Fibroblast of skin of abdomen (primary cell): ENCODE measurements at regions not wholly inside any gene's neighbourhood (a gene's known extent, or its start where the extent isn't known, plus 50 kb on each side); places are given as distances from the start of the nearest gene placed in this dataset.

ENCODE experiments used
- DNase-seq: peaks from one replicate; pipeline ENCODE4 v3.0.0-alpha.2; 2013

DNA sequence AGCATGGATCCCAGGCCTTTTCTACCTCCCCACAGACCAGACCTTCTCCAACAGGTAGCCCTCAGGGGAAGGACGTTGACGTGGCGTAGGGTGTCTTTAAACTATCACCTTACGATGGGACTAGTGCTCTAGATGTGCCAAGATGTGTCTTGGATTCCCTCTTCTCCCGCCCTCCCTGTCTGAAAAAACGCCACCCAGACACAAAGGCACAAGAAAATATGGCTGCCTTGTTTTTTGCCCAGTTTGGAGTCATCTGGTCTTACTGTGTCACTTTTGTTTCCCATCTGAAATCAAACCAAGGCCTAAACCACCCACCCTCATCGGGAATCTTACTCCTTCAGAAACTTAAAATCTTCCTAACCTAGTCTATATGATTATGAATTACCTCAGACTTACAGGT, 235.4 kb downstream of the OR13H1 start:
- no peak for DNase-seq

DNA sequence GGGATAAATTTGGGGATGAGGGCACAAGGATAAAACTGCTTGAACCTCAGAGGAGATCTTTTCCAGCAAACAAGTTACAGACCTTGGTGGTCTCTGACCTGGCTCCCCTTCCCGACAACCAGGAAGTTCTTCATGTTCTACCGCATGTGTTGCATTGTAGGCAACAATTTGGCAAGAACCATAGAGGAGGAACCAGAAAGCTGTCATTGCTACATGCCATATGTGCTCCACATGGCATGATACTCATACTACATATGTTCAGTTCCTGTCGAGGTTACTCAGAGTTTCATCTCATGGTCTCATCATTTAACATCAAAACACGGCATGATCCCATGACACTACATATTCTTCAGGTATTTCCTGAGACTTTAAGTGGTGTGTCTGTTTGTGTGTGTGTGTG, 235.9 kb downstream of the OR13H1 start:
- no peak for DNase-seq

DNA sequence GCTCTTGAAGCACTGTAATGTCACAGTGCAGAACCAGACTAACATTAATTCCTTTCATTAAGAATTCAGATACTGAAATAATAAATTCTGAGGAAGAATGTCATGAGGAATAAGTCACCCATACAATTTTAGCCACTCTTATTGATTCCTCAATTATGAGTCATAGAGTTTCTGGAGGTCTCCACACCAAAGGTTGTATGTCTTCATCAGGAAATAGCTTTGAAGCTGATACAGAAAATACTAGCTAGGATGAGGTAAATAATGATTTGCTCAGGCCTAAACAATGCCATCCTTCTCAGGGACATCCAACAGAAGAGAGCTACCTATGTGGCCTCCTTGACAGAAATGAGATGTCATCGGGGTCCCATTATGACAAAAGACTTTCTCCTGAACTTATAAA, 238.8 kb downstream of the OR13H1 start:
- no peak for DNase-seq

DNA sequence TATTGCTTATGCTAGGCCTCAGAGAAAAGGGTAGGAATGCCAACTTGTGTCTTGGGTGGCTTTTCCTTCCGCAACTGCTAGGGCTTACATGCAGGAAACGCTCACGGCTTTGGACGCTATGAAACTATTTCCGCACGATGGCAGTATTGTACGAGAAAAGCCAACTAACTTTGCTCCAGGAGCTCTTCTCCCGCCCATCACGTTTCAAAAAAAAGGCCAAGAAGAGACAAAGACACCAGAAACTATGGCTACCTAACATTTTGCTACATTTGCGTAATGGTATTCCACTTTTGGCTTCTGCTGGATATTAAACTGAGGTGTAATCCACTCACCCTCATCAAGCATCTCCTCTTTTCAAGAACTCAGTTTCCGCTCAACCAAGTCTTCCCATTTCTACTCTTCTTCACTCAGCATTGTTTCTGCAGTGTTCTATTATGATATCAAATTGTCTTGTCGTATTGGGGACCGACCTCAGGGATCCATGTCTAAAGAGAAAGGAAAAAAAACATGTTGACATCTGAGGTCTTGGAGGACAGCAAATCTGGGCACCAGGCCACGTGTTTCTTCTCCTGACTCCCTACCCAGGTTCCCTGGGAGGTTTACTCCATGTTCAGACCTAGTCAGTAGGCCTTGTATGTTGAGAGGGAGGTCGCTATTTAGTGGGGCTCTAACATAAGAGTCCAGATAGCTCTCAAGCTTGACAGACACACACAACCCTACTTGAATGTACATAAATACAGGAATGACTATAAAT, 239.4 kb upstream of the STK26 start:
- DNase-seq: no peak

DNA sequence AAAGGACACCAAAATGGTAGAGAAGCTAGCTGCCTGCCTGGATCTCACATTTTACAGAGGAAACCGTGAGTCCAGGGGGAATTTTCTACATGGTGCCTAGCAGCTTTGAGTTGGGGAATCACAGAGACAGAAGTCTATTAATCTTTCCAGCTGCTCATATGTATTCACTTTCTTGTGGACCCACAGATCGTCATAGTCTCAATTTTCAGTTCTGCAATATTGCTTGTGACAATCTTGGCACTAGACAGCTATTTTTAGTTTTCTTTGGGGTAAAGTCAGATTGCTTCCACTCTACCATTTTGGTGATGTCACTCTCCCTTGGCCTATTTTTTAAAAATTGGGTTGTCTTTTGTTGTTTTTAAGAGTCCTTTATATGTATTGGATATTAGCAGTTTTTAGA, 233.4 kb upstream of the STK26 start:
- no peak for DNase-seq

DNA sequence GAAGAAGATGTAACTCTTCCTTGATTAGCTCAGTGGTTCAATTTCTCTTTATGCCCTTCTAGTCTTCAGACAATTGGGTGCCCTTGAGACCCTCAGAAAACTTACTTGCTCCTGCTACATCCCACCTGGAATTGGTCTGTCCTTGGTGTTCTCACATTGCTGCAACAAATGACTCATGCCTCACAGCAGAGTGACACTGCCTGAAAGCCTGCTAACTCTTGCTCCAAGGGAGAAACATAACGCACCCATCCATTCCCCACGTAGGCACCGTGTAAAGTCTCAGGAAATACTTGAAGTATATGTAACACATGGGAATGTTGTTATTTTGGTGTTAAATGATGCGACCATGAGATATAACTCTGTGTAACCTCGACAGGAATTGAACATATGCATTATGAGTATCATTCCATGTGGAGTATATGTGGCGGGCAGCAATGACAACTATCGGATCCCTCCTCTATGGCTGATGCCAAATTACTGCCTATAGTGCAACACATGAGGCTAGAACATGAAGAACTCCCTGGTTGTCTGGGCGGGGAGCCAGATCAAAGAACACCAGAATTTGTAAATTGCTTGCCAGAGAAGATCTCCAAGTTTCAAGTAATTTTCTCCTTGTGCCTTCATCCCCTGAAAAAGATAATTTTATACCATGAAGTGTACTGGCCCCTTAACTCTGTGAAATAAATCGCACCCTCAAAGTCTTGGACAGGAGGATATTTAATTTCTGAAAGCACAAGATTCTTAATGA, 231.3 kb upstream of the STK26 start:
- DNase-seq: no peak

DNA sequence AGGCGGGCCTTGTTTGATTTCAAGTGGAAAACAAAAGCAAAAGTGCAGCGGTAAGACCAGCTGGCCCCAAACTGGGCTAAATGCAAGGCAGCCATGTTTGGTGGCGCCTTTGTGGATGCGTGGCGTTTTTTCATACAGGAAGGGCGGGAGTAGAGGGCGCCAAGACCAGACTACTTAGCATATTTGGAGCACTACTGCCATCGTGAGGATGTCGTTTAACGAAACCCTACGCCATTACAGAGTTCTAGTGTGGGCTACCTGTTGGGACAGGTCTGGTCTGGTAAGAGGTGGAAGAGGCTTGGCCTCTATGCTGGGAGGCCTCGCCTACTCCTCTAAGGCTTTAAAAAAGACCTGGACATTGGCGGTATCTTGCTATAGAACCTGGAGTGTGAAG, 230.7 kb upstream of the STK26 start:
- no peak for DNase-seq

DNA sequence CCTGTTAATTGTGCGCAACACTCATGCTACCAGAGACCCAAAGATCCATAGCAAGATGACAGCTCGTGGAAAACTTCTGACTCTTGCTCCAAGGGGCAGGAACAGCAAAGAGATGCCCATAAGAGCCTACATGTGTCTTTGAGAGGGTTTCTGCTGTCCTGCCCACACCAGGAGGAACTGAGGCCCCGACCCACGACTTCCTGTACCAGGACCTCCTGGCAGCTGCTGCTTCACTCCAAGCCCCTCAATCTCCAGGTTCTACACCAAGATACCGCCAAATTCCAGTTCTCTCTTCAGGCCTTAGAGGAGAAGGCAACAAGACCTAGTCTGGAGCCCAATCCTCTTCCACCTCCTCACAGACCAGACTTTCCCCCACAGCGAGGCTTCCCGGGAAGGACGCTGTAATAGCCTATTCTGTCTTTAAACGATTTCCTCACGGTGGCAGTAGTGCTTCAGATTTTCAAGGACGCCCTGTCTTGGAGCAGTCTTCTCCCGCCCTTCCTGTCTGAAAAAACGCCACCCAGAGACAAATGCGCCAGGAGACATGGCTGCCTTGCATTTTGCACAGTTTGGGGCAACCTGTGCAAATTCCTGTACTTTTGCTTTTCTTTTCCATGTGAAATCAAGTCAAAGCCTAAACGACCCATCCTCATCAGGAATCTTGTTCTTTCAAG, 230.2 kb upstream of the STK26 start:
- no peak for DNase-seq

DNA sequence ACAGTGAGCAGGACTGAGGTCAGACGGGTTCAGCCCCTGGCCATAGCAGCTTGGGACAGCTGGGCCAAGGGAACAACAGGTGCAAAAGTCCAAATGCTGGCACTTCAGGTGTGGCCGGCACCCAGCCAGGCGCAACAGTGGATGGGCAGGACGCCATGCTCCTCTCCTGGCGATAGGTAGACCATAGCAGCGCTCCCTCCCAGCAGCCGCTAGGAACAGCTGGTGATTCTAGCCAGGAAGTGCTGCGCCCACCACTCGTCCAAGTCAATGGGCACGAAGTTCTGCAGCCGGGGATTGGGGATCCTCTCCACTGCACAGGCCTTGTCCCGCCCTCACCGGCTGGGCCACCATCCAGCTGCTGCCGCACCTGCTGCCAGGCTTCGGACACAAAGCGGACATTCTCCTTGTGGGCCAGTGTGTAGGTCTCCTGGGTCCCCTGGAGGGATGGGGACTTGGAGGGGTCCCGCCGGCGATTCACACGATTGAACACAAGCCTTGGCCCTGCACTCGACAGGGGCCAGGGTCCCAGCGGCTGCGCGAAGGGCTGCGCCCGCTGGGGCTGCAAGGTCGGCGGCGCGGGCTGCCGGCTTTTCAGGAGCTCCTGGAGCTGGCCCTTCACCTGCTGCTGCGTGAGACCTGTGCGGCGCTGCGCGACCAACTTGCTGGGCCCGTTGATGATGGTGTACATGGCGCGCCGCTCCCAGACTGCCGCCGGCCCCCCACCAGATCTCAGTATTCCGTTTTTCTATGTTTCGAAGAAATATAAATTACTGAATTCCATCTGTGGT, 227.5 kb upstream of the STK26 start:
- DNase-seq: no peak

DNA sequence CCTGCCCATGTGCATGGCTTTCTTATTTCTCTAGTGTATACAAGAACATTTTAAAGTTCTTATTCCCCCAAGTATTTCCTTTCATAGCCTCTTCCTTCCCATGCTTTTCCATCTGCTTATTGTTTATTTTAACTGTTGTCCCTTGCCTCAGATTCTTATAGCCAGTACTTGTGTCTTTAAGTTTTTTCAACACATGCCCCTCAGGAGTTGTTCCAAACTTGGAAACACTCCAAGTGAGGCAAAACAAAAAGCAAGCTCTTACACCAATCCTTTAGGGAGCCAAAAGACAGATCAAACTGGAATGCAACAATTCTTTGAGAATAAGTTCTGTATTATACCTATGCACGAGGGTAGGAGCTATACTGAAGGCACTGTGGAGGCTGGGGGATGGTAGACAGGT, 222.0 kb upstream of the STK26 start:
- no peak for DNase-seq

DNA sequence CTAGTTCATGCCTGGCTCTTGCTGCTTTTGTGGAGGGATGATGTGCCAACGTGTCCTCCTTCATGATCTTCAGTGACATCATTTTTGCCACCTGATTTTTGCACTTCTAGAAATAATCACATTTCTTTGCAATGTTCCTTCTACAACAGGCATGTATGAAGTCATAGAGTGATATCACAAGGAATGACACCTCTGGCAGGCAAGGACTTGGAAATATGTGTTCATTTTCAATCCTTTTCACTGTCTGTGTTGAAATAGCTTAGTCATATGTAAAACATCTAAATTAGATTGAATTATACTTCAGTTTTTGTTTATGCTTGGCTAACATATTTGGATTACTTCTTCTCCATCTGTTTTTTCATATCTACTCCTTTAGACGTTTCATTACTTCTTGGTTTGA, 221.2 kb upstream of the STK26 start:
- no peak for DNase-seq

DNA sequence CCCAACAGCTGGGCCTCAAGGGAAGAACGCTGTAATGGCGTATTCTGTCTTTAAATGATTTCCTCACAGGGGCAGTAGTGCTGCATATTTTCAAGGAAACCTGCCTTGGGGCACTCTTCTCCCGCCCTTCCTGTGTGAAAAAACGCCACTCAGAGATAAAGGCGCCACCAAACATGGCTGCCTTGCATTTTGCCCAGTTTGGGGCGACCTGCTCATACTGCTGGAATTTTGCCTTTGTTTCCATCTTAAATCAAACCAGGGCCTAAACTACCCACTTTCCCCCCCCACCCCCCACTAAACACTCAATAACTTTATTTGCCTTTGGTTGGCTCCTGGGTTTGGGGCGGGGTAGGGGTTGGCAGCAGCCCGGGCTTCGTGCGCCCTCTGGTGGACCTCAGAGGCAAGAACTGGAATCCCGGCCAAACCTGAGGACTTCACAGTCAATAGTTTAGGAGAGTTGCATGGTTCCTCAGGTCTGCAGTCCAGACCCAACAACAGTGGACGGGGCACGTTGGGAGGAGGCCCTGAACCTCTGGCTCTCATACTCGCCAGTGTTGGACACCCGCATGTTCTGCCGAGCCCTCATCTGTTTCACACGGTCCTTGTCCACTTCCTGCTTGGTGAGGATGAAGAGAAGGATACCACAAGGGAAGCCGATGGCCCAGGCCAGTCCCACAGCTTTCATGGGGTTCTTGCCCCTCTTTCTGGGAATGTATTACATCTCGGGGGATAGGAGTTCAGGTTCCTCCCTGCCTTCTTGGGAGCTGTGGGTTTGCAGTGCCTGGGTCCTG, 220.1 kb upstream of the STK26 start:
- DNase-seq: no peak

DNA sequence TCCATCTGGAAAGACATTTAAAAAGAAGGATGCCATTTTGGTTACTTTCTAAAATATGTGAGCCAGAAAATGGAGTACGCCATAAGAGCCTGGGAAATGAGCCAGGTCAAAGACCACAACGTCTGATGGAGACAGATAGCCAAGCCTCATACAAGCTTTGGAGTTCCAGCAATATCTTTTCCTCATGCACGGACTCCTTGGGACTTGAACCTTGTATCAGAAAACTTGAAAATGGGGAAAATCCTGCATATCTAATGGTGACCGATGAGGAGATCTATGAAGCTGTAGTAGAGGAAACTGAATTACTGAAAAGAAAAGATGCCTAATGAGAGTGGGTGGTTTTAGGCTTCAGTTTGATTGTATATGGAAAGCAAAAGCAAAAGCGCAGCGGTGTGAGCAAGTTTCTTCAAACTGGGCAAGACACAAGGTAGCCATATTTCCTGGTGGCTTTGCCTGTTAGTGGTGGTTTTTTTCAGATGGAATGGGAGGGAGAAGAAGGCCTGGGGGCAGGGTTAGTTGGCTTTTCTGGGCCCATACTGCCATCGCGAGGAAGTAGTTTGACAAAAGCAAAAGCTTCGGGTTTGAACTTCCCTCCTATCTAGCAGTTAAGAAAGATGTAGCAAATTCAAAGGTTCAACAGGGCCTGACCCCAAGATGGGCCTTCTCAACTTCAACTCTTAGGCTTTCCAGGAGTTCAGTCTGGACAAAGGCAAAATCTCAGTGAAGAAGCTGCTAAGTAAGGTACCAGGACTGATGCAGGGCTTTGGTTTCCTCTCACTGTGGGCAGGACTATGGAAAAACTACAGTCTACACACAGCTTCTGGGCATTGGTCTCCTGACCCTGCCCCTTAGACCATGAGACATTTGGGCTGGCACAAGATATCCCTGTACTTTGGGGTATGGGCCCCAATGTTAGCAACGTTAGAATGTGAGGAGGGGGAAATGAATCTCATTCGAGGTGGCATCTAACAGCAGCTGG, 210.0 kb upstream of the STK26 start:
- no peak for DNase-seq

DNA sequence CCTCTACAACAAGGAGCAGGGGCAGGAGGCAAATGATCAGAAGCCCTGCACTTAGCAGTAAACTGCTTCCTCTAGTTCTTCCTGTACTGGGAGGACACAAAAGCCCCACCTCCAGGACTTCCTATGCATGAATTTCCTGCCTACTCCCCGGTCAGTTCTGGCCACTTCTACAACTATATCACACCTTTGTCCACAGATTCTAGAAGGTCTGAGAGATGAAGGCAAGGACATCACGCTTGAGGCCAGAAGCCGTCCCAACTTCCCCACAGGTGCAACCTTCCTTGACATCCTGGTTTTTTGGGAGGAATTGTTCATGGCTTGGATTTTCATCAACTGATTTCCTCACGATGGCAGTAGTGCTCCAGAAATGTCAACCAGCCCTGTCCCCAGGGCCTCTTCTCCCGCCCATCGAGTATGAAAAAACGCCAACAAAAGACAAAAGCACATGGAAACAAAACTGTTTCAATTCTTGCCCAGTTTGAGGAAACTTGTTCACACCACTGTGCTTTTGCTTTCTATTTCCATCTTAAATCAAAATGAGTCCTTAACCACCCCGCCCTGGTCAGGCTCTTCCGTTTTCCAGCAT, 206.5 kb upstream of the STK26 start:
- no peak for DNase-seq

DNA sequence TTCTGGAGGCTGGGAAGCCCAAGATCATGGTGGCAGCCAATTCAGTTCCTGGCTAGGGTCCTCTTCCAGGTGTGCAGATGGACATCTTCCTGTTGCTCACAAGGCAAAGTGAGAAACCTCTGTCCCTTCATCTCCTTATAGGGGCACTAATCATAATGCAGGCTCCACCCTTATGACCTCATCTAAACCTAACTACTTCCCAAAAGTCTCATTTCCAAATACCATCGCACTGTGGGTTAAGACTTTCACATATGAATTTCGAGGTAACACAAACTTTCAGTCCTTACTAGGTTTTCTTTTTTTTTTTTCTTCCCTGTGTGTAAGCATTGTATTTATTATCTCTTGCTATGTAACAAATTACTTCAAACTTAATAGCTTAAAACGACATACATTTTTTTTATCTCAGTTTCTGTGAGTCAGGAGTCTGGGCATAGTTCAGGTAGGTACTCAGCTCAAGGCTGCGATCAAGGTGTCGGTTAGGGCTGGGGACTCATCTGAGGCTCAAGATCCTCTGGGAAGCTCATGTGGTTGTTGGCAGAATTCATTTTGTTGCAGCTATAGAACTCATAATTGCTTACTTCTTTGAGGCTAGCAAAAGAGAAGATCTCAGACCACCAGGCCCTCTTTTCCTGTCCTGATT, 204.7 kb upstream of the STK26 start:
- DNase-seq: no peak

DNA sequence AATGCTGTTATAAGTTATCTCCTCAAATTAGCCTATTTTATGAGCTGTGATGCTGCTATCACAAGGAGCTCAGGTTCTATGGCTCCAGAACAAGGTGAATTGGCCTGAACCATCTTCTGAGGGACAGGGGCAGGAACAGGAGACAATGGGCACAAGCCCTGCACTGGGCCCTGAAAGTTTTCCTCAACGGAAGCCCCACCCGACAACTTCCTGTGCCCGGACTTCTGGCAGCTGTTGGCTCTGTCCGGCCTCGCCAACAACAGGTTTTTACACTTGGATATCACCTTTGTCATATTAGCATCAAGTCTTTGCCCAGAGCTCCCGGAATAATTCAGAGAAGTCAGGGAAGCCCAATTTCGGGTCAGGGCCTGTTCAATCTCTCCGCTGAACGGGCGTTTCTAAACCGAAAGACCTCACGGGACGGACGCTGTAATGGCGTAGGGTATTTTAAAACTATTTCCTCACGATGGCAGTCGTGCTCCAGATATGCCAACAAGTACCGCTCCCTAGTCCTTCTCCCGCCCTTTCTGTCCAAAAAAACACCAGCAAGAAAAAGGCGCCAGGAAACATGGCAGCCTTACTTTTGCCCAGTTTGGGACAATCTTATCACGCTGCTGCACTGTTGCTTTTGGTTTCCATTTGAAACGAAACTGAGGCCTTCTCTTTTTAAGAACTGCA, 201.0 kb upstream of the STK26 start:
- DNase-seq: no peak

DNA sequence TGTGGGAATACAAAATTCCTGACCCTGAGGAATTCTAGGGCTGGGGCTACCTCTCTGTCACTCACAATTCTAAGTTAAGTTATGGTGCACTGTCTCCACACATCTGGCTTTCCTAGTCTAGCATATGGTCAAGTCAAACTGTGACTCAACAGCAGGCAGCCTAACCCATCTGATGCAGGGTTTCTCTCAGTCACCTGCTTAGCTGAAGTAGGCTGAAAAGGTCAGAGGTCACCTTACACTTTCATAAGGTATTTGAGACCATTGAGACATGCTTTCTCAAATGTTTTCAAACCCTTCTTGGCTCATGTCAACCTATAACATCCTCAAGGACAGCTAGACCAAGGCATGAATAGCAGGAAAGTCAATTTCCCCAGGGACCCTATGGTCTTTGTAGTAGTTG, 196.5 kb upstream of the STK26 start:
- DNase-seq: no peak

DNA sequence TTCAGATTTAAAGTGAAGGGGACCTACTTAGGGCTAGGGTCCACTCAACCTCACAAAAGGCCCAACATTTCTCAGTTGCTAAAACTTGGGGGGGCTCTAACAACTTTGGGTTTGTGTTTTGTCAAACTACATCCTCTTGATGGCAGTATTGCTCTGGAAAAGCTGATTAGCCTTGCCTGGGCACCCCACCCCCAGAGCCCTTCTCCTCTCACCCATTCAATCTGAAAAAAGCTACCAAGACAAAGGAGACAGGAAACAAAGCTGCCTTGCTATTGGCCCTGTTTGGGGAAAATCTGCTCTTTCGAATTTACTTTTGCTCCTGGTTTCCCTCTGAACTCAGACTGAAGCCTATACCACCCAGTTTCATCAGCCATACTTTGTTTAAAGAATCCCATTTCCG, 195.2 kb upstream of the STK26 start:
- DNase-seq: no peak

DNA sequence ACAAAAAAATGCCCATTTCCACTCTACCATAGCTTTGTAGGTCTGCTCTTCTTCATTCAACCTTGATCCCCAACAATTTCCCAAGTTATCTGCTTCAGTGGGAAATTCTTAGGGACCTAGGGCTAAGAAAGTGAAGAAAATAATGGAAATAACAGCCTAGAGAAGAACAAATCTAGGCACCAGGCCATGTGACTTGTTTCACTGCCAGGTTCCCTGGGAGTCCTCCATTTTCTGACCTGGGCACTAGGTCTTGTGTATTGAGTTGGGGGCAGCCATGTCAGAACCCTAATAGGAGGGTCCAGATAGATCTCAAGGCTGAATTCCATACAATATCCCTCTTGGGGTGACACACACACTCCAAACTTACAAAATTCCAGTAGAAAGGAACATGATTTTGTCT, 194.6 kb upstream of the STK26 start:
- DNase-seq: no peak
